Chondrocyte (in vitro differentiated cells): ENCODE measurements at regions not wholly inside any gene's neighbourhood (a gene's known extent, or its start where the extent isn't known, plus 50 kb on each side); places are given as distances from the start of the nearest gene placed in this dataset.

Source experiments
- DNase-seq: peaks from one replicate; pipeline ENCODE4 v3.0.0; 2021; ENCODE audit warnings: mixed read lengths, low spot score
- H3K27ac Mint-ChIP-seq: one replicate; pipeline ENCODE4 v1.8.0; 2021; ENCODE audit warnings: mild to moderate bottlenecking, moderate library complexity, mixed read lengths; ENCODE audit not compliant: unreplicated experiment
- H3K27me3 Mint-ChIP-seq: 2 replicates; pipeline ENCODE4 v1.8.0; 2021; ENCODE audit warnings: low read depth, mixed read lengths
- H3K36me3 Mint-ChIP-seq: 2 replicates; pipeline ENCODE4 v1.8.0; 2021; ENCODE audit warnings: low read depth, mixed read lengths
- H3K4me1 Mint-ChIP-seq: 2 replicates; pipeline ENCODE4 v1.8.0; 2021; ENCODE audit warnings: low read depth, mild to moderate bottlenecking, mixed read lengths
- H3K4me3 Mint-ChIP-seq: one replicate; pipeline ENCODE4 v1.8.0; 2021; ENCODE audit warnings: mild to moderate bottlenecking, moderate library complexity, mixed read lengths; ENCODE audit not compliant: unreplicated experiment
- H3K9me3 Mint-ChIP-seq: 2 replicates; pipeline ENCODE4 v1.8.0; 2021; ENCODE audit warnings: low read depth, mixed read lengths
- TF ChIP-seq, protein P1 (sequence below): fragments of 200-600 bp; sonication (generic); IDR thresholded peaks from 2 replicates; pipeline ENCODE4 v1.5.0; 2021; ENCODE audit warnings: antibody characterized with exemption, mild to moderate bottlenecking, moderate library complexity

DNA sequence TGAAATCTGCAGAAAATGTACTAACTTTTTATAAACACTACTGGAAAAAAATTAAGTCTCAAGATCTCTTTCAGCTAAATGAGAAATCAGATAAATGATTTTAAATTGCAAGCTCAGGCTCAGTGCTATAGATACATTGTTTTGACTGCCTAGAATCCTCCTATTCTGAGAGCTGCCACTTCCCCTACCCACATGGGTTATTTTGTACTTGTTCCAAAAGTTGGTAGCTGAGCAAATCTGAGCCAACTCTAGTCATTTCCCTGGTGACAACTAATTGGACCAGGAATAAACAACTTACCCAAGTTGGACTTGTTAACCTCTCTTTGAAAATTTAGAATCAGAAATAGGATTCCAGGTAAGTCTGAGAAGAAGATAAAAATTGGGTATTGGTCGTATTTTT is 202.1 kb downstream of the MBL2 start:
- H3K4me1 Mint-ChIP-seq, result peaks cover 29% of the 10 kb centered on the region
- H3K27ac Mint-ChIP-seq, result no peak overlapping the region
- TF ChIP-seq, protein P1, sequence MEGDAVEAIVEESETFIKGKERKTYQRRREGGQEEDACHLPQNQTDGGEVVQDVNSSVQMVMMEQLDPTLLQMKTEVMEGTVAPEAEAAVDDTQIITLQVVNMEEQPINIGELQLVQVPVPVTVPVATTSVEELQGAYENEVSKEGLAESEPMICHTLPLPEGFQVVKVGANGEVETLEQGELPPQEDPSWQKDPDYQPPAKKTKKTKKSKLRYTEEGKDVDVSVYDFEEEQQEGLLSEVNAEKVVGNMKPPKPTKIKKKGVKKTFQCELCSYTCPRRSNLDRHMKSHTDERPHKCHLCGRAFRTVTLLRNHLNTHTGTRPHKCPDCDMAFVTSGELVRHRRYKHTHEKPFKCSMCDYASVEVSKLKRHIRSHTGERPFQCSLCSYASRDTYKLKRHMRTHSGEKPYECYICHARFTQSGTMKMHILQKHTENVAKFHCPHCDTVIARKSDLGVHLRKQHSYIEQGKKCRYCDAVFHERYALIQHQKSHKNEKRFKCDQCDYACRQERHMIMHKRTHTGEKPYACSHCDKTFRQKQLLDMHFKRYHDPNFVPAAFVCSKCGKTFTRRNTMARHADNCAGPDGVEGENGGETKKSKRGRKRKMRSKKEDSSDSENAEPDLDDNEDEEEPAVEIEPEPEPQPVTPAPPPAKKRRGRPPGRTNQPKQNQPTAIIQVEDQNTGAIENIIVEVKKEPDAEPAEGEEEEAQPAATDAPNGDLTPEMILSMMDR, result no peak
- H3K36me3 Mint-ChIP-seq, result no peaks in the 10 kb centered on the region
- DNase-seq, result no peak
- H3K9me3 Mint-ChIP-seq, result no peaks in the 10 kb centered on the region
- H3K27me3 Mint-ChIP-seq, result no peaks in the 10 kb centered on the region
- no peak overlapping the region for H3K4me3 Mint-ChIP-seq

DNA sequence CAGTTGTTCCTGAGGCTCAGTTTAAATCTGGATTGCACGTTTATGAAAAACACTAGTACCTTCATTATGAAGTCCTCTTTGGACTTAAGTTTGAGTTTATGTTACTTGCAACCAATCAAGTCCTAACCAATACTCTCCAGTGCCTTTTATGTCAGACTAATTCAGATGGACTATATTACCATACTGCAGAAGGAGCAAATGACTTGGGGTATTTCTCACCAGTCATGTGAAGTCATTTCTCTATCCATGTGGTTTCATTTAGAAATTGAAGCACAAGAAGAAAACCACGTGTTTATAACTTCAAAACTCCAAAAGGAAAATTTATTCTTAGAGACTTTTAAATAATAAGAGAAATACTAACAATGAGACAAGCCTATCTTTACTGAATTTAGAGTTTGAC is 201.6 kb downstream of the MBL2 start:
- H3K9me3 Mint-ChIP-seq, result no peaks in the 10 kb centered on the region
- DNase-seq, result no peak
- H3K27ac Mint-ChIP-seq, result no peak overlapping the region
- H3K27me3 Mint-ChIP-seq, result no peaks in the 10 kb centered on the region
- peaks cover 29% of the 10 kb centered on the region for H3K4me1 Mint-ChIP-seq
- TF ChIP-seq, protein P1, result no peak
- no peak overlapping the region for H3K4me3 Mint-ChIP-seq
- H3K36me3 Mint-ChIP-seq, result no peaks in the 10 kb centered on the region

DNA sequence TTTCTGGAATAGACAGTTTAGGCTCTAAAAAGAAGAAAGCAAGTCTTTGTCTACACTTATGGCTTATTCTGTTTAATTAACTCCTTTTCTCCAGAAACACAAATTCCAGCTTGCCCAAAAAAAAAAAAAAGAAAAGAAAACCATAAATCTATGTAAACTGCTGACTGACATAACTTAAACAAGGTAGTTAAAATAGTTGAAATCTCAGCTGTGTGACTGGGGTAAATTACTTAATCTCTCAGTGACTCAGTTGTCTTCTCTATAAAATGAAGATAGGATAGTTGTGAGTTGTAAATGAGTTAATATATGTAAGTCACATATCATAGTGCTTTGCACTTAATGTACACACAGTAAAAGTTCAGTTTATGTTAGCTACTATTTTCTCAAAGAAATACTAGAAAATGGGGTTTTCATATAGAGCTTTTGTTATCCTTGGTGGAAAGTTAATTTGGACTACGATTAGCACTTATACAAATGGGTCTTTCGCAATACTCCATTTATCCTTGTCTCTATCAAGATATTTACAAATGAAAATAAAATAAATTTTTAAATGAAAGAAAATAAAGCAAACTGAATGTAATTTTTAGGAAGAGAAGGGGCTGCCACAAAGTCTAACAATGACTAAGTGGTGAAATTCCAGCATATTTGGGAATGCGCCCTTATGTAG is 200.9 kb downstream of the MBL2 start:
- Mint-ChIP-seq H3K9me3 (no peaks in the 10 kb centered on the region), H3K36me3 (no peaks in the 10 kb centered on the region), H3K4me1 (peaks cover 26% of the 10 kb centered on the region), H3K27me3 (no peaks in the 10 kb centered on the region), H3K27ac (no peak overlapping the region), H3K4me3 (no peak overlapping the region)
- TF ChIP-seq, protein P1, result no peak
- DNase-seq, result no peak

DNA sequence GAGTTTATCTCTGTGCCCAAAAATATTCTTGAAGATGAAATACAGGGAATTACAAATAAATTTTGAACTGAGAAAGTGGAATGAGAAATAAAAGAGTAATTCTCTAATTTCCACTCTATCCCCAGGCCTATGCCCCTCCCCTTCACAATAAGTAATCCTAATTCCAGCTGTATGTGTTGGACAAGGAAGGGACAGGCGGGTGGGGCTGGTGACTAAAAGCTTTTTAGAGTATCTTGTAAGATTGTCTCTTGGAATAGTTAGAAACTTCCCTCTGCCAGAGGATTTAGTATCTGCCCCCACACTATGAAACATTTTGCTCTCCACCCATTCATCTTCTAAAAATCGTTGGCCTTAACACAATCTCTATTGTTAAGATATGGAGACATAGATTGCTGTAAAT is 199.2 kb downstream of the MBL2 start:
- TF ChIP-seq, protein P1, result no peak
- H3K36me3 Mint-ChIP-seq, result no peaks in the 10 kb centered on the region
- H3K9me3 Mint-ChIP-seq, result no peaks in the 10 kb centered on the region
- DNase-seq, result no peak
- H3K4me3 Mint-ChIP-seq, result no peak overlapping the region
- H3K27ac Mint-ChIP-seq, result no peak overlapping the region
- peaks cover 24% of the 10 kb centered on the region for H3K4me1 Mint-ChIP-seq
- no peaks in the 10 kb centered on the region for H3K27me3 Mint-ChIP-seq

DNA sequence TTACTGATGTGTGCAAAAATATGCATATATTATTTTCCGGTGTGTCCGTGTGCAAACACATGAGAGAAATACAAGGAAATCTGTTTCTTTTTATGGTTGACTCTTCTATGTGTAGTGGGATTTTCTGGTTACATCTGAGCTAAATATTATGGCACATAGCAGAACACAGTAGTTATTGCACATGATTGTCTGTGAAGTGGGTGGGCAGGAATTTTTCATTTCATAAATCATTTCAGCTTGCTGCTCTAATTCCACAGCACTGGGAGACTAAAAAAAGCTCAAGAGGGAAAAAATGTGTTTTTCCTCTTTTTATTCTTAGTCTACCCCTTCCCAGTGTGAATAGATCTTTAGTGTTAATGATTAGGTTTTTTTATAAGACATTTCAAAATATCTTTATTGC is 197.9 kb downstream of the MBL2 start:
- no peak overlapping the region for H3K27ac Mint-ChIP-seq
- H3K4me3 Mint-ChIP-seq, result no peak overlapping the region
- no peaks in the 10 kb centered on the region for H3K36me3 Mint-ChIP-seq
- peaks cover 37% of the 10 kb centered on the region for H3K4me1 Mint-ChIP-seq
- TF ChIP-seq, protein P1, result no peak
- no peak for DNase-seq
- H3K9me3 Mint-ChIP-seq, result no peaks in the 10 kb centered on the region
- H3K27me3 Mint-ChIP-seq, result no peaks in the 10 kb centered on the region
